ENCODE measurements at regions not wholly inside any gene's neighbourhood (a gene's known extent, or its start where the extent isn't known, plus 50 kb on each side); places are given as distances from the start of the nearest gene placed in this dataset.

DNA sequence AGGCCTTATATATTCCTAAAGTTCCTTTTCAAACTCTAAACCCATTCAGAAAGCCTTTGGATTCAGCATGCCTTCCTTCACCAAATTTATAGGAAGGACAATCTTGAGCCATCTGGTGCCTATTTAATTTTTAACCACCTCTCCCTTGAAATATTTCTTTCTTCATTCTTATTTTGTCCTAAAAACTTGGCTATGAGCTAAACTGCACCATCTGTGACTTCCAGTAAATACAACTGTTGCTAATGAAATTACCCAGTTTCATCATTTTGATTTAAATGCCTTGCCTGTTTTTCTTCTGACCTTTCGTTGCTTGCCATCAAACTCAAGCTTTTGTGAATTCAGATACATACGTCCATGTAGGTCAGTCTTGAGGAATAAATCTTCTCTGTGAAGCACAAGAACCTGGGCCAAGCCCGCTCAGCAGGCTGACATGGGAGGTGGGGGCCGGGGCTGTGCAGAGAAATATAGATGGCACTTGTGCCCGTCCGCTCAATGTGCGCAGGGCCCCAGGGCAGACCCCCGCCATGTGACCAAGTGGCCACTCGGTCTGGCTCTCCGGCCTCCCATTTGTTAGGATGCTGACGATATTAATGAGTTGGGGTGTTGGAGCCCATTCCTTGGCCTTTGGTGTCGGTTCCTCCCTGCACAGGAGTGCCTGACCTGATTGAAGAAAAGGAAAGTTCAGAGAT lies 335.9 kb downstream of the VPS13C start:
- FAIRE-seq (no peak), DNase-seq (ENCODE audit: insufficient read length, low spot score) (no peak)
- TF ChIP-seq CTCF (IDR thresholded peaks at IDR 0.05; ENCODE audit: insufficient read depth, missing control alignments): no peak

DNA sequence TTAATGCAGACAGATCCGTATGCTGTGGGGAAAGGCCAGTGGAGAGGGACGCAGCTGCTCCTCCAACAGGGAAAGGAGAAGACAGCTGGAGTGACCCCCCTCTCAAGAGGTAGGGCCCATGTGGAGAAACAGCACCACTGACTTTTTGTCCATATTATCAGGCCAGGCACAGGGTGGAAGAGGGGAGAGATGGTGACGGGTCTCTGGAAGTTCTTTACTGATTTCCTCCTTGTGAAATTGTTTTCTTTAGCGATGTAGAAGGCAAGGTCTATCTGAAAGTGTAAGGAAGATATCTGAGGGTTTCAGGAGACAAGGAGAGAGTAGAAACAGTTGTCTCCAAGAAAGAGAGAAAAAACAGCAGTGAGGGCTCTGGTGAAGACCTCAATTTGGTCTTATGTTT lies 338.8 kb downstream of the VPS13C start:
- no peak for DNase-seq (ENCODE audit: insufficient read length, low spot score)
- FAIRE-seq: no peak
- TF ChIP-seq CTCF (IDR thresholded peaks at IDR 0.05; ENCODE audit: insufficient read depth, missing control alignments): no peak

- no peak for FAIRE-seq
- DNase-seq (ENCODE audit: insufficient read length, low spot score): no peak
- TF ChIP-seq CTCF (IDR thresholded peaks at IDR 0.05; ENCODE audit: insufficient read depth, missing control alignments): no peak
Observed at GRCh38 chr15:61720197-61720704, 340.0 kb downstream of the VPS13C start.

- no peak for TF ChIP-seq CTCF (IDR thresholded peaks at IDR 0.05; ENCODE audit: insufficient read depth, missing control alignments)
- DNase-seq (ENCODE audit: insufficient read length, low spot score): no peak
- FAIRE-seq: no peak
Observed at GRCh38 chr15:61715082-61715481, 345.2 kb downstream of the VPS13C start.

DNA sequence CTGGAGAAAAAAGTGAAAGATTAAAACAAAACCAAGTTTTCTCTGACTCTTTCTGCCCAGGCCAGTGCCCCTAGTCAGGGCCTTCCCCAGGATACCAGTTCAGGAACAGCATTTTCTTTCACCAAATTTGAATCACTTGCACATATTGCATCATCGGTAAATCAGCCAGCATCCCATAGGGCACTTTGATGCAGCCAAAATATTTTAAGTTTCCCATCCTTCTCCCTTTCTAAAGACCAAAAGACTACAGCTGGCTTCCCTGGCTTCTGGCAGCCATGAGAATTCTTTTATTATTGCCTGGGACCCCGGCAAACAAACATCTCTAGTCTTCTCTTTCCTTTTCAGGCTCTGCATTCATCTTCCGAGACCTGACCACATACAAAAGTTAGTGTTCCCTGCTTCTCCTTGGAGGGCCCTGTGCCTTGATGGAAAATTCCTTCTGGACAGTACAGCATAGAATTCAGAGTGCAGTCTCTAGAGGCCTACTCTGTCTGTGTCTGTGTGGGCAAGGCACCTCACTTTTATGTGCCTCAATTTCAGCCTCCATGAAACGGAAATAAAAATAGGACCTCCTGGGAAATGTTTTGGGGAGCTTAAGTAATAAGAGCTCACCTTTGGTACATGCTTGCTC lies 348.0 kb downstream of the VPS13C start:
- FAIRE-seq (no peak), DNase-seq (ENCODE audit: insufficient read length, low spot score) (no peak)
- no peak for TF ChIP-seq CTCF (IDR thresholded peaks at IDR 0.05; ENCODE audit: insufficient read depth, missing control alignments)

- DNase-seq (ENCODE audit: insufficient read length, low spot score) (no peak), FAIRE-seq (no peak)
- TF ChIP-seq CTCF (IDR thresholded peaks at IDR 0.05; ENCODE audit: insufficient read depth, missing control alignments): no peak
Observed at GRCh38 chr15:61702224-61703020, 357.8 kb downstream of the VPS13C start.
